Activated CD4-positive, alpha-beta T cell treated with anti-CD3 and anti-CD28 coated beads, Interleukin-2, amount 10 ng/mL, durations not matched to agents 24 days and 14 days (primary cell): ENCODE measurements at regions not wholly inside any gene's neighbourhood (a gene's known extent, or its start where the extent isn't known, plus 50 kb on each side); places are given as distances from the start of the nearest gene placed in this dataset.
"Not testable (repeated sequence)": the region's sequence is repeated elsewhere in the genome, so short reads cannot be mapped to it uniquely, and the experiment has no call there.

ENCODE experiments used
- DNase-seq: peaks from one replicate; pipeline ENCODE4 v3.0.0; 2022
- H3K27ac Mint-ChIP-seq: one replicate; pipeline ENCODE4 v1.8.0; 2022; ENCODE audit warnings: mild to moderate bottlenecking, mixed read lengths
- H3K27me3 Mint-ChIP-seq: one replicate; pipeline ENCODE4 v1.8.0; 2022; ENCODE audit warnings: mixed read lengths
- H3K36me3 Mint-ChIP-seq: one replicate; pipeline ENCODE4 v1.8.0; 2022; ENCODE audit warnings: low read depth, mild to moderate bottlenecking, mixed read lengths
- H3K4me1 Mint-ChIP-seq: one replicate; pipeline ENCODE4 v1.8.0; 2021; ENCODE audit warnings: mixed read lengths
- H3K4me3 Mint-ChIP-seq: one replicate; pipeline ENCODE4 v1.8.0; 2022; ENCODE audit warnings: mild to moderate bottlenecking, moderate library complexity, mixed read lengths
- H3K9me3 Mint-ChIP-seq: one replicate; pipeline ENCODE4 v1.8.0; 2021; ENCODE audit warnings: mixed read lengths
- intact Hi-C: fragments of 100-400 bp; cut with micrococcal nuclease; formaldehyde crosslinking; loops from one replicate; pipeline ENCODE4 v1.15.1; 2023

GRCh38 chr21:14013056-14013603, 197.6 kb downstream of the LIPI start:
- DNase-seq, result no peak
- no peak overlapping the region for H3K4me3 Mint-ChIP-seq
- H3K9me3 Mint-ChIP-seq, result no peaks in the 10 kb centered on the region
- intact Hi-C loops, result no loop called here
- H3K27ac Mint-ChIP-seq, result no peak overlapping the region
- H3K36me3 Mint-ChIP-seq, result no peaks in the 10 kb centered on the region
- no peaks in the 10 kb centered on the region for H3K4me1 Mint-ChIP-seq
- H3K27me3 Mint-ChIP-seq, result no peaks in the 10 kb centered on the region

- no peaks in the 10 kb centered on the region for H3K4me1 Mint-ChIP-seq
- no peak overlapping the region for H3K27ac Mint-ChIP-seq
- intact Hi-C loops, result no loop called here
- DNase-seq, result no peak
- H3K36me3 Mint-ChIP-seq, result no peaks in the 10 kb centered on the region
- H3K9me3 Mint-ChIP-seq, result no peaks in the 10 kb centered on the region
- no peak overlapping the region for H3K4me3 Mint-ChIP-seq
- H3K27me3 Mint-ChIP-seq, result no peaks in the 10 kb centered on the region
These were observed 198.3 kb downstream of the LIPI start for GRCh38 chr21:14012409-14012808.

DNA sequence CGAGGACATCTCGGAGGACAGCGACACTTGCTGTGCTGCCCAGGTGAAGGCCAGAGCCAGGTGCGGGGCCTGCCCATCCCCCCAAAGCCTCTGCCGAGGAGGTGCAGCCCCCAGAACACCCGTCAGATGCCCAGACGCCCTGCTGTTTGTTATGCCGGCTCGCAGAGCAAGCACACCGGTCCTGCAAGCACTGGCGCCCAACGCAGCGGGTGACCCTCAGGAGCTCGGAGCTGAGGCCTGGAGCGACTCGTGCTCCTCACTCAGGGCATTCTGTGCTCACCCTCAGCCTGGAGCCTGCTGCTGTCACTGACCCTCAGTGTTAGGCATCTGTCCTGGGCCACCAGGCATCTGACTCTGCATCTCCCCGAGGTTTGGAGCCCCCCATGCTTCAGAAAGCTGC, 199.0 kb downstream of the LIPI start:
- not testable (repeated sequence) for H3K4me3 Mint-ChIP-seq, H3K4me1 Mint-ChIP-seq

GRCh38 chr21:14011149-14011548, 199.6 kb downstream of the LIPI start:
- H3K27ac Mint-ChIP-seq, intact Hi-C loops, H3K36me3 Mint-ChIP-seq, H3K27me3 Mint-ChIP-seq, DNase-seq, H3K4me1 Mint-ChIP-seq, H3K9me3 Mint-ChIP-seq, H3K4me3 Mint-ChIP-seq: not testable (repeated sequence)

More for the DNA sequence above, 199.0 kb downstream of the LIPI start:
- H3K36me3 Mint-ChIP-seq, intact Hi-C loops, H3K27ac Mint-ChIP-seq, H3K27me3 Mint-ChIP-seq, H3K9me3 Mint-ChIP-seq, DNase-seq: not testable (repeated sequence)

GRCh38 chr21:14010729-14011128, 200.0 kb downstream of the LIPI start:
- H3K4me1 Mint-ChIP-seq, result no peaks in the 10 kb centered on the region
- H3K4me3 Mint-ChIP-seq, result no peak overlapping the region
- no peak for DNase-seq
- no peaks in the 10 kb centered on the region for H3K36me3 Mint-ChIP-seq
- H3K27me3 Mint-ChIP-seq, result no peaks in the 10 kb centered on the region
- H3K27ac Mint-ChIP-seq, result no peak overlapping the region
- intact Hi-C loops, result no loop called here
- H3K9me3 Mint-ChIP-seq, result no peaks in the 10 kb centered on the region

GRCh38 chr21:14009990-14010389, 200.8 kb downstream of the LIPI start:
- H3K4me3 Mint-ChIP-seq, H3K4me1 Mint-ChIP-seq, H3K9me3 Mint-ChIP-seq, intact Hi-C loops, H3K36me3 Mint-ChIP-seq, H3K27ac Mint-ChIP-seq, DNase-seq, H3K27me3 Mint-ChIP-seq: not testable (repeated sequence)

- H3K27ac Mint-ChIP-seq, H3K36me3 Mint-ChIP-seq, H3K4me1 Mint-ChIP-seq, H3K4me3 Mint-ChIP-seq, H3K9me3 Mint-ChIP-seq, intact Hi-C loops, H3K27me3 Mint-ChIP-seq: not testable (repeated sequence)
- peak; percentile 23 for DNase-seq
These were observed 201.3 kb downstream of the LIPI start for GRCh38 chr21:14009238-14009981.

- H3K4me1 Mint-ChIP-seq, H3K4me3 Mint-ChIP-seq, intact Hi-C loops, H3K27ac Mint-ChIP-seq, H3K9me3 Mint-ChIP-seq, H3K27me3 Mint-ChIP-seq, H3K36me3 Mint-ChIP-seq: not testable (repeated sequence)
- peak; percentile 47 for DNase-seq
These were observed 202.3 kb downstream of the LIPI start for GRCh38 chr21:14008436-14008835.

DNA sequence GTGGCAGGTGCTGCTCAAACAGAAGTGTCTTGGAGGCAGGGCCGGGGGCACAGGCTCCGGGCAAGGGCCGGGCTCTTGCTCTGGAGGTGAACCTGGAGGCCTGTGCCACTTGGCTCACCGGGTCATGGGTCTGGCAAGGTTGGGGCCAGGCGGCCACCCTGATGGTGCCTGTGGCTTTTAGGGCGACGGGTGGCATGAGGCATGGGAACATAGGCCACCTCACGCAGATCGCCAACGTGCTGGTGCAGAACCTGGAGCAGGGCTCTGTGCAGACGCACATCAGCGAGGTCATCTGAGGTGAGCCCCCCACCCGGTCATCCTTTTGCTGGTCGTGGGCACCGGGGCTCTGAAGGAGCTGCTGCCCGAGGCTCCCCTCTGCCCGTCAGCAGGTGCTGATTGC, 202.7 kb downstream of the LIPI start:
- H3K9me3 Mint-ChIP-seq, H3K36me3 Mint-ChIP-seq, H3K27ac Mint-ChIP-seq, DNase-seq, H3K27me3 Mint-ChIP-seq, H3K4me3 Mint-ChIP-seq, intact Hi-C loops, H3K4me1 Mint-ChIP-seq: not testable (repeated sequence)

DNA sequence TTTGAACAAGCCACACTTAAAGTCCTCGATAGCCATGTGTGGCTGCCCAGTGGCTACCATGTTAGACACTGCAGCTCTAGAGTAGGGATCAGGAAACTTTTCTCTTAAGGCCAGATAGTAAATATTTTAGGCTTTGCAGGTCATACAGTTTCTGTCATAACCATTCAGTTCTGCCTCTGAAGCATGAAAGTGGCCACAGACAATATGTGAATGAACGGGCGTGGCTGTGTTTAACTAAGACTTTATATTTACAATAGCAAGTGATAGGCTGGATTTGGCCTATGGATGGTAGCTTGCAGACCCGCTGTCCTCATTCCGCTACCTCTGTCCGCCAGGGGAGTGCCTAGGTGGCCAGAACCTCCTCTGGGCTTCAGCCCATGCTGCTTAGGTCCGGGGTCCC, 204.6 kb downstream of the LIPI start:
- H3K27ac Mint-ChIP-seq, H3K4me3 Mint-ChIP-seq, intact Hi-C loops, H3K27me3 Mint-ChIP-seq, H3K36me3 Mint-ChIP-seq, H3K9me3 Mint-ChIP-seq, DNase-seq, H3K4me1 Mint-ChIP-seq: not testable (repeated sequence)

GRCh38 chr21:13986996-13987958, 223.5 kb downstream of the LIPI start:
- H3K27ac Mint-ChIP-seq, H3K36me3 Mint-ChIP-seq, DNase-seq, H3K27me3 Mint-ChIP-seq, H3K4me3 Mint-ChIP-seq, H3K4me1 Mint-ChIP-seq, intact Hi-C loops, H3K9me3 Mint-ChIP-seq: not testable (repeated sequence)

- H3K36me3 Mint-ChIP-seq, intact Hi-C loops, H3K27me3 Mint-ChIP-seq: not testable (repeated sequence)
These were observed 224.6 kb downstream of the LIPI start for GRCh38 chr21:13985865-13986863.

GRCh38 chr21:13985137-13985864, 225.5 kb downstream of the LIPI start:
- H3K4me1 Mint-ChIP-seq, intact Hi-C loops, DNase-seq, H3K27ac Mint-ChIP-seq, H3K4me3 Mint-ChIP-seq, H3K9me3 Mint-ChIP-seq, H3K36me3 Mint-ChIP-seq, H3K27me3 Mint-ChIP-seq: not testable (repeated sequence)

More at GRCh38 chr21:13985865-13986863, 224.6 kb downstream of the LIPI start:
- not testable (repeated sequence) for H3K4me3 Mint-ChIP-seq, H3K9me3 Mint-ChIP-seq, DNase-seq, H3K4me1 Mint-ChIP-seq, H3K27ac Mint-ChIP-seq
